Astrocyte of the cerebellum (primary cell): ENCODE measurements at regions not wholly inside any gene's neighbourhood (a gene's known extent, or its start where the extent isn't known, plus 50 kb on each side); places are given as distances from the start of the nearest gene placed in this dataset.

Source experiments
- DNase-seq: peaks from one replicate; pipeline ENCODE4 v3.0.0-alpha.2; 2011; ENCODE audit warnings: low read depth
- H3K4me3 ChIP-seq: 2 replicates; pipeline ENCODE4 v1.5.1; 2011; ENCODE audit warnings: mild to moderate bottlenecking, low read depth, low read length, moderate library complexity
- in situ Hi-C: cut with HindIII; loops from 2 replicates; pipeline ENCODE4 v1.10.0; 2017; ENCODE audit warnings: low sequenced_read_pairs
- TF ChIP-seq, protein P1 (sequence below): IDR thresholded peaks from 2 replicates; pipeline ENCODE4 v1.5.1; 2012; ENCODE audit warnings: low read length, low read depth, moderate library complexity, mild to moderate bottlenecking; ENCODE audit errors: missing control alignments

DNA sequence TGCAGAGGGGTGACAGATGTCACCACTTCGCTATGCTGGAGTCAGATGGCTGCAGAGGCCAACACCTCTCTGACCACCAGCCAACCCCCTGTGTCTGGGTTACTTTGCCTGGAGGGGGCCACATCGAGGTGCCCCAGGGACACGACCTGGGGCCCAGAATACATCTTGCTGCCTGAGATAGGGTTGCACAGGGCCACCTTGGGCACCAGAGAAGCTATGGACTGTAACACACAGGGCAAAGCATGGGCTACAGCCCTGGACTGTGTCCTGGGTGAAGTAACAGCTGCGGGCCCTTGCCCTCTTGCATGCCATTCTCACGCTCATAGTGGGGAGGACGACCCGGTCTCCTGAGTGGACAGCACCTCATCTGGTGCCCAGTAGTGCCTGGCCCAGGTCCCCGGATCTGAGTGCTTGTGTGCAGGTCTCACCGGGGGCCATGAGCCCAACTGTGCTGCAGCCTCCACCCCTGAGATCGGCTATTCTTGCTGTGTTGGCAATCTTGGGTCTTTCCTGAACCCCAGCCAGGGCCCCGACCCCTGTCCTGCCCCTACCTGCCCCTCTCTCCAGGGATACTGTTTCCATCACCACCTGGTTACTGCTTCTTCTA, 115.2 kb upstream of the GDF10 start:
- TF ChIP-seq, protein P1, sequence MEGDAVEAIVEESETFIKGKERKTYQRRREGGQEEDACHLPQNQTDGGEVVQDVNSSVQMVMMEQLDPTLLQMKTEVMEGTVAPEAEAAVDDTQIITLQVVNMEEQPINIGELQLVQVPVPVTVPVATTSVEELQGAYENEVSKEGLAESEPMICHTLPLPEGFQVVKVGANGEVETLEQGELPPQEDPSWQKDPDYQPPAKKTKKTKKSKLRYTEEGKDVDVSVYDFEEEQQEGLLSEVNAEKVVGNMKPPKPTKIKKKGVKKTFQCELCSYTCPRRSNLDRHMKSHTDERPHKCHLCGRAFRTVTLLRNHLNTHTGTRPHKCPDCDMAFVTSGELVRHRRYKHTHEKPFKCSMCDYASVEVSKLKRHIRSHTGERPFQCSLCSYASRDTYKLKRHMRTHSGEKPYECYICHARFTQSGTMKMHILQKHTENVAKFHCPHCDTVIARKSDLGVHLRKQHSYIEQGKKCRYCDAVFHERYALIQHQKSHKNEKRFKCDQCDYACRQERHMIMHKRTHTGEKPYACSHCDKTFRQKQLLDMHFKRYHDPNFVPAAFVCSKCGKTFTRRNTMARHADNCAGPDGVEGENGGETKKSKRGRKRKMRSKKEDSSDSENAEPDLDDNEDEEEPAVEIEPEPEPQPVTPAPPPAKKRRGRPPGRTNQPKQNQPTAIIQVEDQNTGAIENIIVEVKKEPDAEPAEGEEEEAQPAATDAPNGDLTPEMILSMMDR: no peak
- no peak for DNase-seq
- in situ Hi-C loops: no loop called here
- H3K4me3 ChIP-seq: no peak overlapping the region

GRCh38 chr10:47186941-47187340, 113.1 kb upstream of the GDF10 start:
- in situ Hi-C loops: no loop called here
- TF ChIP-seq, protein P1: no peak
- no peak overlapping the region for H3K4me3 ChIP-seq
- DNase-seq: no peak

DNA sequence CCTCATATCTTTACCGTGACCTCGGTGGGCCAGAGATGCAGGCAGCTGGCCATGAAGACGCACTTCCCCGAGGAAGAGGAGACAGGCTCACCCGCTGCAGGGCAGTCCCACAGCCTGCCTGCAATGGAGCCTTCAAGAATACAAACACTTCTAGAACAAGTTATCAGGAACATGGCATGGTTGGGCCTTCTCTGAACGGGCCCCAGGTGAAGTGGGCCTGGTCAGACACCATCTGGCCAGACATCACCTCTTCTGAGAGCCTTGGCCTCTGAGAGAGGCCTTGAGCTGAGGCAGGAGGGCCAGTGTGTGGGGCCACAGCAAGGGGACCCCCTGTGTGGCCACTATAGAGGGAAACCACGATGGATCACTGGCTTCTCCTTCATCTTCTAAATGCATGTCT, 112.4 kb upstream of the GDF10 start:
- TF ChIP-seq, protein P1: no peak
- no peak overlapping the region for H3K4me3 ChIP-seq
- no peak for DNase-seq
- in situ Hi-C loops: no loop called here

DNA sequence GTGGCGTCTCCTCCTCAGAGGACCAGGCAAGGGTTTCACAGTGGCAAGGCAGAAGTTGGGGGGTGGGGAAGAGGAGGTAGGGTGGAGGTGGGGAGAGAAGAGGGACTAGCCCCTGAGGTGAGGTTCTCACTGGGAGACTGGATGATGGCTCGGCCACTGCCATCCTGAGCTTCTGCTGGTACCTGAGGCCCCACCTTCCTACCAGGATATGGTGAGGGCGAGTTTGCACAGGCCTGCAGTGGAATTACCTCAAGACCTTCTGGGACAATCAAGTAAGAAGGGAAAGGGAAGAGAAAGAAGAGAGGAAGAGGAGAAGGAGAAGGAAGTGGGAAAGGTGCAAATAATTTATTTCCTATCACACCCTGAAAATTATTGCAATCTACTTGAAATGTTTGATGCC, 111.8 kb upstream of the GDF10 start:
- no peak for DNase-seq
- no peak overlapping the region for H3K4me3 ChIP-seq
- TF ChIP-seq, protein P1: no peak
- in situ Hi-C loops: no loop called here

DNA sequence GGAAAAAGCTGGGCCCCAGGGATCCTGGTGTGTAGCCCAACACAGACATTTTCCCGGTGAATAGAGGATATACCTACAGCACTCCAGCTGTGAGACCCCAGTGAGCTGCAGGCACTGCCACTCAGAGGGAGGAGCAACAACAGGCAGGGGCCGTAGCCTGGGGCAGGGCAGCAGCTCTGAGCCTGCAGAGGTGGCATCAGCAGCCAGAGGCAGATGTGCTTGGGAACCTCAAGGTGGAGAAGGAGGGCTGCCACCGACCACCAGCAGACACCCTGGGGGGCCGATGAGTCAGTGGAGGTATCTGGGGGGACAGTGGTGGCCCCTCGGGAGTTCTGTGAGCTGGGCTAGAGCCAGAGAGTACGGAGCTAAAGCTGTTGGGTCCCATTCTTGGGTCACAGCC, 110.2 kb upstream of the GDF10 start:
- DNase-seq: no peak
- TF ChIP-seq, protein P1: no peak
- no peak overlapping the region for H3K4me3 ChIP-seq
- in situ Hi-C loops: loop anchor here (5.0 kb wide), 1 partner anchor 58 kb away; no protein-coding TSS in a partner anchor

GRCh38 chr10:47190301-47190700, 109.7 kb upstream of the GDF10 start:
- H3K4me3 ChIP-seq: no peak overlapping the region
- DNase-seq: no peak
- TF ChIP-seq, protein P1: no peak
- in situ Hi-C loops: loop anchor here (5.0 kb wide), 1 partner anchor 58 kb away; no protein-coding TSS in a partner anchor
